T-helper 2 cell treated with Interferon-gamma antibody and Interleukin-4, amounts not matched to agents 5 μg/mL and 100 μg/mL, for 36 hours (primary cell): ENCODE measurements at regions not wholly inside any gene's neighbourhood (a gene's known extent, or its start where the extent isn't known, plus 50 kb on each side); places are given as distances from the start of the nearest gene placed in this dataset.
"Not testable (repeated sequence)": the region's sequence is repeated elsewhere in the genome, so short reads cannot be mapped to it uniquely, and the experiment has no call there.

ENCODE experiments used
- DNase-seq: peaks from one replicate; pipeline ENCODE4 v3.0.0; 2021; ENCODE audit warnings: low spot score
- H3K27ac Mint-ChIP-seq: one replicate; pipeline ENCODE4 v1.8.0; 2021; ENCODE audit warnings: mild to moderate bottlenecking, mixed read lengths
- H3K27me3 Mint-ChIP-seq: one replicate; pipeline ENCODE4 v1.8.0; 2021; ENCODE audit warnings: low read depth, mixed read lengths
- H3K36me3 Mint-ChIP-seq: one replicate; pipeline ENCODE4 v1.8.0; 2021; ENCODE audit warnings: low read depth, mixed read lengths
- H3K4me1 Mint-ChIP-seq: one replicate; pipeline ENCODE4 v1.8.0; 2021; ENCODE audit warnings: low read depth, mixed read lengths
- H3K4me3 Mint-ChIP-seq: one replicate; pipeline ENCODE4 v1.8.0; 2022; ENCODE audit warnings: mild to moderate bottlenecking, moderate library complexity, mixed read lengths
- H3K9me3 Mint-ChIP-seq: one replicate; pipeline ENCODE4 v1.8.0; 2021; ENCODE audit warnings: mixed read lengths

GRCh38 chr2:87594611-87594992, 153.3 kb upstream of the PLGLB2 start:
- H3K27ac Mint-ChIP-seq, H3K9me3 Mint-ChIP-seq, DNase-seq, H3K36me3 Mint-ChIP-seq, H3K4me3 Mint-ChIP-seq, H3K27me3 Mint-ChIP-seq, H3K4me1 Mint-ChIP-seq: not testable (repeated sequence)

- not testable (repeated sequence) for H3K4me1 Mint-ChIP-seq, DNase-seq, H3K9me3 Mint-ChIP-seq, H3K27me3 Mint-ChIP-seq, H3K27ac Mint-ChIP-seq, H3K4me3 Mint-ChIP-seq, H3K36me3 Mint-ChIP-seq
These were observed 152.9 kb upstream of the PLGLB2 start for GRCh38 chr2:87595017-87595416.

- not testable (repeated sequence) for H3K36me3 Mint-ChIP-seq, H3K4me3 Mint-ChIP-seq, DNase-seq, H3K27me3 Mint-ChIP-seq, H3K9me3 Mint-ChIP-seq, H3K4me1 Mint-ChIP-seq, H3K27ac Mint-ChIP-seq
These were observed 146.9 kb upstream of the PLGLB2 start for GRCh38 chr2:87600961-87601360.

- H3K27me3 Mint-ChIP-seq, DNase-seq, H3K27ac Mint-ChIP-seq, H3K4me3 Mint-ChIP-seq, H3K36me3 Mint-ChIP-seq, H3K4me1 Mint-ChIP-seq, H3K9me3 Mint-ChIP-seq: not testable (repeated sequence)
These were observed 145.8 kb upstream of the PLGLB2 start for GRCh38 chr2:87602118-87602517.

- not testable (repeated sequence) for H3K4me3 Mint-ChIP-seq, H3K27ac Mint-ChIP-seq, H3K27me3 Mint-ChIP-seq, H3K9me3 Mint-ChIP-seq, H3K4me1 Mint-ChIP-seq, H3K36me3 Mint-ChIP-seq, DNase-seq
These were observed 145.2 kb upstream of the PLGLB2 start for GRCh38 chr2:87602728-87603127.

- H3K27ac Mint-ChIP-seq, H3K4me1 Mint-ChIP-seq, H3K36me3 Mint-ChIP-seq, H3K4me3 Mint-ChIP-seq, H3K27me3 Mint-ChIP-seq, DNase-seq, H3K9me3 Mint-ChIP-seq: not testable (repeated sequence)
These were observed 144.2 kb upstream of the PLGLB2 start for GRCh38 chr2:87603418-87604278.

GRCh38 chr2:87604279-87604818, 143.5 kb upstream of the PLGLB2 start:
- not testable (repeated sequence) for H3K4me3 Mint-ChIP-seq, H3K9me3 Mint-ChIP-seq, H3K4me1 Mint-ChIP-seq, H3K36me3 Mint-ChIP-seq, H3K27me3 Mint-ChIP-seq, DNase-seq, H3K27ac Mint-ChIP-seq

- H3K4me1 Mint-ChIP-seq, H3K27me3 Mint-ChIP-seq, DNase-seq, H3K4me3 Mint-ChIP-seq, H3K36me3 Mint-ChIP-seq, H3K27ac Mint-ChIP-seq, H3K9me3 Mint-ChIP-seq: not testable (repeated sequence)
These were observed 142.9 kb upstream of the PLGLB2 start for GRCh38 chr2:87604980-87605379.

GRCh38 chr2:87608377-87609166, 139.3 kb upstream of the PLGLB2 start:
- H3K4me1 Mint-ChIP-seq, H3K27ac Mint-ChIP-seq, H3K27me3 Mint-ChIP-seq, H3K4me3 Mint-ChIP-seq, DNase-seq, H3K36me3 Mint-ChIP-seq, H3K9me3 Mint-ChIP-seq: not testable (repeated sequence)

GRCh38 chr2:87610974-87611373, 136.9 kb upstream of the PLGLB2 start:
- not testable (repeated sequence) for H3K27me3 Mint-ChIP-seq, H3K4me1 Mint-ChIP-seq, H3K4me3 Mint-ChIP-seq, DNase-seq, H3K27ac Mint-ChIP-seq, H3K9me3 Mint-ChIP-seq, H3K36me3 Mint-ChIP-seq

GRCh38 chr2:87611416-87611815, 136.5 kb upstream of the PLGLB2 start:
- not testable (repeated sequence) for H3K27me3 Mint-ChIP-seq, H3K27ac Mint-ChIP-seq, H3K4me3 Mint-ChIP-seq, H3K4me1 Mint-ChIP-seq, H3K36me3 Mint-ChIP-seq, DNase-seq, H3K9me3 Mint-ChIP-seq

- not testable (repeated sequence) for H3K27ac Mint-ChIP-seq, DNase-seq, H3K4me3 Mint-ChIP-seq, H3K36me3 Mint-ChIP-seq, H3K9me3 Mint-ChIP-seq, H3K4me1 Mint-ChIP-seq, H3K27me3 Mint-ChIP-seq
These were observed 135.9 kb upstream of the PLGLB2 start for GRCh38 chr2:87611956-87612355.

- not testable (repeated sequence) for H3K9me3 Mint-ChIP-seq, H3K27me3 Mint-ChIP-seq, H3K4me1 Mint-ChIP-seq, H3K36me3 Mint-ChIP-seq, H3K4me3 Mint-ChIP-seq, DNase-seq, H3K27ac Mint-ChIP-seq
These were observed 133.0 kb upstream of the PLGLB2 start for GRCh38 chr2:87614829-87615434.

GRCh38 chr2:87619121-87619520, 128.8 kb upstream of the PLGLB2 start:
- H3K4me3 Mint-ChIP-seq, H3K36me3 Mint-ChIP-seq, H3K4me1 Mint-ChIP-seq, H3K9me3 Mint-ChIP-seq, DNase-seq, H3K27me3 Mint-ChIP-seq, H3K27ac Mint-ChIP-seq: not testable (repeated sequence)
